ENCODE measurements at regions not wholly inside any gene's neighbourhood (a gene's known extent, or its start where the extent isn't known, plus 50 kb on each side); places are given as distances from the start of the nearest gene placed in this dataset.
"Not testable (repeated sequence)": the region's sequence is repeated elsewhere in the genome, so short reads cannot be mapped to it uniquely, and the experiment has no call there.

GRCh38 chr2:175326801-175327200, 145.3 kb upstream of the ATP5MC3 start:
- intact Hi-C loops (cut with DNase I): no loop called here
- DNase-seq (ENCODE audit: low spot score): no peak

GRCh38 chr2:175326164-175326563, 144.7 kb upstream of the ATP5MC3 start:
- DNase-seq (ENCODE audit: low spot score); intact Hi-C loops (cut with DNase I): not testable (repeated sequence)

- intact Hi-C loops (cut with DNase I): no loop called here
- DNase-seq (ENCODE audit: low spot score): no peak
These were observed 141.7 kb upstream of the ATP5MC3 start for GRCh38 chr2:175323162-175323561.

- DNase-seq (ENCODE audit: low spot score): no peak
- intact Hi-C loops (cut with DNase I): no loop called here
These were observed 137.0 kb upstream of the ATP5MC3 start for GRCh38 chr2:175318542-175318941.

- DNase-seq (ENCODE audit: low spot score): no peak
- intact Hi-C loops (cut with DNase I): no loop called here
These were observed 136.2 kb upstream of the ATP5MC3 start for GRCh38 chr2:175317751-175318150.

- DNase-seq (ENCODE audit: low spot score): no peak
- intact Hi-C loops (cut with DNase I): loop anchor here (5.0 kb wide), 1 partner anchor 775 kb away; no protein-coding TSS in a partner anchor
These were observed 130.6 kb upstream of the ATP5MC3 start for GRCh38 chr2:175312137-175312536.

GRCh38 chr2:175310813-175311504, 129.4 kb upstream of the ATP5MC3 start:
- no peak for DNase-seq (ENCODE audit: low spot score)
- intact Hi-C loops (cut with DNase I): loop anchor here (5.0 kb wide), 1 partner anchor 776 kb away; no protein-coding TSS in a partner anchor

- intact Hi-C loops (cut with DNase I): loop anchor here (5.0 kb wide), 1 partner anchor 778 kb away; no protein-coding TSS in a partner anchor
- no peak for DNase-seq (ENCODE audit: low spot score)
These were observed 128.3 kb upstream of the ATP5MC3 start for GRCh38 chr2:175309799-175310198.

- DNase-seq (ENCODE audit: low spot score): no peak
- intact Hi-C loops (cut with DNase I): no loop called here
These were observed 126.5 kb upstream of the ATP5MC3 start for GRCh38 chr2:175308005-175308404.

- DNase-seq (ENCODE audit: low spot score): no peak
- intact Hi-C loops (cut with DNase I): no loop called here
These were observed 123.0 kb upstream of the ATP5MC3 start for GRCh38 chr2:175304541-175304940.

- intact Hi-C loops (cut with DNase I): no loop called here
These were observed 112.3 kb upstream of the ATP5MC3 start for GRCh38 chr2:175293776-175294175.

GRCh38 chr2:175293195-175293594, 111.7 kb upstream of the ATP5MC3 start:
- intact Hi-C loops (cut with DNase I): no loop called here
- DNase-seq (ENCODE audit: low spot score): no peak

More at GRCh38 chr2:175293776-175294175, 112.3 kb upstream of the ATP5MC3 start:
- no peak for DNase-seq (ENCODE audit: low spot score)

- no peak for DNase-seq (ENCODE audit: low spot score)
- intact Hi-C loops (cut with DNase I): loop anchor here (5.0 kb wide), 2 partner anchors 81 to 171 kb away; no protein-coding TSS in a partner anchor
These were observed 101.4 kb upstream of the ATP5MC3 start for GRCh38 chr2:175282886-175283285.

- intact Hi-C loops (cut with DNase I): loop anchor here (5.0 kb wide), 2 partner anchors 80 to 170 kb away; no protein-coding TSS in a partner anchor
- no peak for DNase-seq (ENCODE audit: low spot score)
These were observed 100.8 kb upstream of the ATP5MC3 start for GRCh38 chr2:175282300-175282699.

- no peak for DNase-seq (ENCODE audit: low spot score)
- intact Hi-C loops (cut with DNase I): loop anchor here (10.0 kb wide), 1 partner anchor 243 kb away; no protein-coding TSS in a partner anchor
These were observed 96.3 kb upstream of the ATP5MC3 start for GRCh38 chr2:175277772-175278171.

- no peak for DNase-seq (ENCODE audit: low spot score)
- intact Hi-C loops (cut with DNase I): loop anchor here (10.0 kb wide), 1 partner anchor 241 kb away; no protein-coding TSS in a partner anchor
These were observed 94.0 kb upstream of the ATP5MC3 start for GRCh38 chr2:175275539-175275938.

- no peak for DNase-seq (ENCODE audit: low spot score)
- intact Hi-C loops (cut with DNase I): no loop called here
These were observed 77.7 kb upstream of the ATP5MC3 start for GRCh38 chr2:175259164-175259563.

GRCh38 chr2:175256806-175257585, 75.5 kb upstream of the ATP5MC3 start:
- no peak for DNase-seq (ENCODE audit: low spot score)
- intact Hi-C loops (cut with DNase I): no loop called here

GRCh38 chr2:175256391-175256790, 74.9 kb upstream of the ATP5MC3 start:
- DNase-seq (ENCODE audit: low spot score); intact Hi-C loops (cut with DNase I): not testable (repeated sequence)

- intact Hi-C loops (cut with DNase I): loop anchor here (5.0 kb wide), 1 partner anchor 843 kb away; the partner anchor contains the start of gene HOXD12
These were observed 72.4 kb upstream of the ATP5MC3 start for GRCh38 chr2:175253871-175254270.

More at GRCh38 chr2:175253871-175254270, 72.4 kb upstream of the ATP5MC3 start:
- no peak for DNase-seq (ENCODE audit: low spot score)

Data from cardiac septum (tissue), 1 donor.